GM12878 (cell line): ENCODE measurements at regions not wholly inside any gene's neighbourhood (a gene's known extent, or its start where the extent isn't known, plus 50 kb on each side); places are given as distances from the start of the nearest gene placed in this dataset.

ENCODE experiments used
- ATAC-seq: fragments of 200-7000 bp; cut with Tn5 transposase; 3 replicates; pipeline ENCODE4 v1.9.1; 2020; ENCODE audit warnings: mild to moderate bottlenecking, moderate library complexity
- BruUV-seq: library from RNA; stranded (reverse); fragments of 400-500 nt; replicated peaks from 2 replicates; lab custom pipeline; 2021; lab: Mats Ljungman, UMichigan
- CTCF ChIA-PET: fragments of 300-600 bp; sonication (Branson Sonifier 250); formaldehyde crosslinking; extraction: SDS; loops from one replicate; lab custom pipeline; 2021; ENCODE audit warnings: inconsistent platforms; lab: Yijun Ruan, JAX
- POLR2A ChIA-PET: fragments of 350-600 bp; formaldehyde crosslinking; extraction: SDS; loops from one replicate; lab custom pipeline; 2021; ENCODE audit warnings: inconsistent platforms; lab: Charles Lee
- RAD21 ChIA-PET: fragments of 300-600 bp; sonication (Branson Sonifier 250); formaldehyde crosslinking; loops from one replicate; lab custom pipeline; 2023; ENCODE audit warnings: antibody characterized with exemption; ENCODE audit not compliant: unreplicated experiment; lab: Charles Lee
- SMC1A ChIA-PET: fragments of 300-600 bp; sonication (Branson Sonifier 250); formaldehyde crosslinking; loops from one replicate; lab custom pipeline; 2023; ENCODE audit not compliant: unreplicated experiment, uncharacterized antibody; lab: Charles Lee
- DNase-seq: peaks from one replicate; pipeline ENCODE4 v3.0.0-alpha.2; 2011; ENCODE audit warnings: low read depth, low spot score
- FAIRE-seq: peaks from 3 replicates; lab custom pipeline; 2011; peaks lifted over from hg19 to GRCh38; lab: Jason Lieb, UNC
- H2AFZ ChIP-seq: 2 replicates; pipeline ENCODE4 v1.6.0; 2011; ENCODE audit warnings: low read depth, low read length, control low read depth; ENCODE audit not compliant: control insufficient read depth
- H3K27ac ChIP-seq: 2 replicates; pipeline ENCODE4 v1.5.1; 2011; ENCODE audit warnings: control low read depth; ENCODE audit not compliant: control insufficient read depth, insufficient read depth
- H3K27me3 ChIP-seq, 2 experiments: replicated peaks in 1 of 2; 2 replicates each; pipeline versions ENCODE4 v1.6.0 to v1.6.1; 2011; ENCODE audit warnings: low read length in 1 of 2; ENCODE audit not compliant: control insufficient read depth in 2 of 2, insufficient read depth in 2 of 2
- H3K36me3 ChIP-seq, 2 experiments: 2 replicates each; pipeline ENCODE4 v1.5.1; 2011; ENCODE audit warnings: low read length in 1 of 2; ENCODE audit not compliant: control insufficient read depth in 2 of 2, insufficient read depth in 2 of 2
- H3K4me1 ChIP-seq: 2 replicates; pipeline ENCODE4 v1.6.1; 2011; ENCODE audit warnings: mild to moderate bottlenecking, low read length, moderate library complexity, mixed read lengths; ENCODE audit not compliant: control insufficient read depth, insufficient read depth
- H3K4me2 ChIP-seq: 2 replicates; pipeline ENCODE4 v1.6.0; 2011; ENCODE audit warnings: control low read depth; ENCODE audit not compliant: control insufficient read depth, insufficient read depth
- H3K4me3 ChIP-seq: fragments of 200-600 bp; sonication (generic); 2 replicates; pipeline ENCODE4 v1.5.1; 2016
- H3K79me2 ChIP-seq: 2 replicates; pipeline ENCODE4 v1.6.0; 2011; ENCODE audit warnings: low read length; ENCODE audit not compliant: control insufficient read depth, insufficient read depth
- H3K9ac ChIP-seq: 2 replicates; pipeline ENCODE4 v1.8.0; 2011; ENCODE audit warnings: low read length, control low read depth, mixed read lengths; ENCODE audit not compliant: control insufficient read depth, insufficient read depth
- H3K9me3 ChIP-seq: replicated peaks from 3 replicates; pipeline ENCODE4 v1.5.1; 2011; ENCODE audit warnings: mild to moderate bottlenecking, low read length; ENCODE audit not compliant: control insufficient read depth, insufficient read depth
- H4K20me1 ChIP-seq: 2 replicates; pipeline ENCODE4 v1.6.0; 2011; ENCODE audit not compliant: control insufficient read depth, insufficient read depth
- ATF2 ChIP-seq: IDR thresholded peaks from 2 replicates; pipeline ENCODE4 v1.6.1; 2012; ENCODE audit warnings: low read length, inconsistent platforms
- BCLAF1 ChIP-seq: fragments of 450-650 bp; IDR thresholded peaks from 2 replicates; pipeline ENCODE4 v1.6.1; 2017; ENCODE audit warnings: antibody characterized with exemption, mild to moderate bottlenecking, moderate library complexity
- BMI1 ChIP-seq: fragments of 450-650 bp; IDR thresholded peaks from 2 replicates; pipeline ENCODE4 v1.6.1; 2016; ENCODE audit warnings: mild to moderate bottlenecking, moderate library complexity, borderline replicate concordance
- CHD4 ChIP-seq: fragments of 200-600 bp; sonication (generic); IDR thresholded peaks from 2 replicates; pipeline ENCODE4 v1.6.1; 2016; ENCODE audit warnings: mild to moderate bottlenecking
- E2F8 ChIP-seq: fragments of 450-650 bp; IDR thresholded peaks from 2 replicates; pipeline ENCODE4 v1.6.1; 2018; ENCODE audit warnings: mild to moderate bottlenecking, low read depth, moderate library complexity; ENCODE audit not compliant: partially characterized antibody
- IRF3 ChIP-seq: fragments of 450-650 bp; IDR thresholded peaks from 2 replicates; pipeline ENCODE4 v1.6.1; 2014; ENCODE audit warnings: mild to moderate bottlenecking
- KDM1A ChIP-seq: fragments of 200-600 bp; sonication (generic); IDR thresholded peaks from 2 replicates; pipeline ENCODE4 v1.6.1; 2016; ENCODE audit warnings: borderline replicate concordance
- NR2F1 ChIP-seq: fragments of 450-650 bp; conservative IDR thresholded peaks from 2 replicates; pipeline ENCODE4 v1.6.1; 2017; ENCODE audit warnings: mild to moderate bottlenecking
- PKNOX1 ChIP-seq: fragments of 450-650 bp; IDR thresholded peaks from 2 replicates; pipeline ENCODE4 v1.6.1; 2016; ENCODE audit warnings: mild to moderate bottlenecking
- RCOR1 ChIP-seq: conservative IDR thresholded peaks from 2 replicates; pipeline ENCODE4 v1.6.1; 2012; ENCODE audit warnings: low read depth, low read length, improper control_type of control experiment
- ZBTB11 ChIP-seq: fragments of 450-650 bp; formaldehyde crosslinking; IDR thresholded peaks from 2 replicates; pipeline ENCODE4 v1.5.0; 2022; ENCODE audit warnings: mild to moderate bottlenecking, missing genetic modification characterization
- WGBS: methylation state at CpG from one replicate; pipeline ENCODE4 v1.1.6; 2016; ENCODE audit warnings: low lambda C conversion rate; ENCODE audit not compliant: insufficient replicate concordance, insufficient coverage; ENCODE audit errors: missing lambda C conversion rate; 5-methylcytosine and 5-hydroxymethylcytosine counted together
- in situ Hi-C: fragments of 300-500 bp; cut with MboI; formaldehyde crosslinking; loops from 9 replicates; pipeline ENCODE4 v1.14.3; 2018; ENCODE audit warnings: mixed read lengths
- intact Hi-C: fragments of 100-400 bp; cut with micrococcal nuclease; formaldehyde crosslinking; loops from one replicate; pipeline ENCODE4 v1.14.2; 2022; ENCODE audit not compliant: unreplicated experiment

GRCh38 chr9:7639471-7639870, 160.1 kb downstream of the DMAC1 start:
- intact Hi-C loops (no loop called here), in situ Hi-C loops (no loop called here)
- no peak for FAIRE-seq
- Histone ChIP-seq H2AFZ (no peak overlapping the region), H3K79me2 (no peaks in the 10 kb centered on the region), H3K4me1 (no peaks in the 10 kb centered on the region), H3K27me3 (no peaks in the 10 kb centered on the region), H3K4me2 (no peak overlapping the region), H3K9ac (no peak overlapping the region), H3K4me3 (no peak overlapping the region), H3K36me3 (no peaks in the 10 kb centered on the region), H3K27ac (no peak overlapping the region), H4K20me1 (no peaks in the 10 kb centered on the region), H3K9me3 (no peaks in the 10 kb centered on the region)
- ATAC-seq = no peak
- no TSS peak for BruUV-seq
- CTCF ChIA-PET = no interaction called here
- RAD21 ChIA-PET = no interaction called here
- DNase-seq = no peak
- 0% methylated on average over 1 of the region's 1 CpG for WGBS
- SMC1A ChIA-PET = no interaction called here
- POLR2A ChIA-PET = no interaction called here
- no peak for TF ChIP-seq BMI1
- no peak for TF ChIP-seq CHD4
- TF ChIP-seq IRF3 = no peak
- TF ChIP-seq ATF2 = no peak
- no peak for TF ChIP-seq ZBTB11
- TF ChIP-seq NR2F1 = no peak
- TF ChIP-seq PKNOX1 = no peak
- no peak for TF ChIP-seq KDM1A
- no peak for TF ChIP-seq E2F8
- TF ChIP-seq BCLAF1 = no peak
- TF ChIP-seq RCOR1 = no peak
